A673 (cell line): ENCODE measurements at regions not wholly inside any gene's neighbourhood (a gene's known extent, or its start where the extent isn't known, plus 50 kb on each side); places are given as distances from the start of the nearest gene placed in this dataset.

Source experiments
- BruUV-seq: library from RNA; stranded (reverse); fragments of 400-500 nt; replicated peaks from 2 replicates; lab custom pipeline; 2021; lab: Mats Ljungman, UMichigan
- CTCF ChIA-PET: fragments of 300-600 bp; sonication (Branson Sonifier 250); formaldehyde crosslinking; loops from one replicate; lab custom pipeline; 2022; ENCODE audit warnings: antibody characterized with exemption; lab: Charles Lee
- POLR2A ChIA-PET: fragments of 300-600 bp; sonication (Branson Sonifier 250); formaldehyde crosslinking; loops from one replicate; lab custom pipeline; 2022; ENCODE audit warnings: antibody characterized with exemption; ENCODE audit not compliant: low non-redundant PET; lab: Charles Lee
- DNase-seq: peaks from one replicate; pipeline ENCODE4 v3.0.0-alpha.2; 2015; ENCODE audit warnings: low spot score
- H3K27ac ChIP-seq: fragments of 200-600 bp; sonication (generic); 2 replicates; pipeline ENCODE4 v1.5.1; 2016; ENCODE audit warnings: mixed run types, low read depth, mild to moderate bottlenecking, mixed read lengths, antibody characterized with exemption, low read length; ENCODE audit not compliant: poor library complexity, severe bottlenecking
- H3K27me3 ChIP-seq: fragments of 200-600 bp; sonication (generic); replicated peaks from 2 replicates; pipeline ENCODE4 v1.6.1; 2017; ENCODE audit warnings: mixed run types, low read depth, mild to moderate bottlenecking, mixed read lengths, antibody characterized with exemption, low read length; ENCODE audit not compliant: insufficient read depth, poor library complexity
- H3K36me3 ChIP-seq: fragments of 200-600 bp; sonication (generic); 2 replicates; pipeline ENCODE4 v1.6.1; 2016; ENCODE audit warnings: mixed run types, mild to moderate bottlenecking, mixed read lengths, antibody characterized with exemption, low read length; ENCODE audit not compliant: insufficient read depth, poor library complexity, severe bottlenecking
- H3K4me1 ChIP-seq: fragments of 200-600 bp; sonication (generic); 2 replicates; pipeline ENCODE4 v1.6.1; 2017; ENCODE audit warnings: mixed run types, mild to moderate bottlenecking, mixed read lengths, antibody characterized with exemption, low read length; ENCODE audit not compliant: insufficient read depth, poor library complexity, severe bottlenecking
- H3K4me3 ChIP-seq: fragments of 200-600 bp; sonication (generic); 2 replicates; pipeline ENCODE4 v1.5.1; 2016; ENCODE audit warnings: low read depth, mixed run types, mild to moderate bottlenecking, mixed read lengths, low read length; ENCODE audit not compliant: poor library complexity, severe bottlenecking
- H3K9me3 ChIP-seq: fragments of 200-600 bp; sonication (generic); 2 replicates; pipeline ENCODE4 v1.6.1; 2016; ENCODE audit warnings: mixed run types, low read depth, mild to moderate bottlenecking, mixed read lengths, antibody characterized with exemption, low read length; ENCODE audit not compliant: poor library complexity, severe bottlenecking
- EZH2 ChIP-seq: fragments of 200-600 bp; sonication (generic); IDR thresholded peaks from 2 replicates; pipeline ENCODE4 v1.6.1; 2017; ENCODE audit warnings: borderline replicate concordance, low read depth, mild to moderate bottlenecking, mixed read lengths, antibody characterized with exemption, low read length; ENCODE audit not compliant: poor library complexity, severe bottlenecking
- intact Hi-C: fragments of 100-400 bp; cut with micrococcal nuclease; formaldehyde crosslinking; loops from one replicate; pipeline ENCODE4 v1.10.0; 2022; ENCODE audit not compliant: unreplicated experiment
- TF ChIP-seq, protein P1 (sequence below): fragments of 300-800, 200-600 bp; sonication (generic); conservative IDR thresholded peaks from 2 replicates; pipeline ENCODE4 v1.5.1; 2017; ENCODE audit warnings: low read depth, mild to moderate bottlenecking, antibody characterized with exemption, low read length, moderate library complexity, mixed read lengths

- DNase-seq, result no peak
- Histone ChIP-seq H3K36me3 (no peaks in the 10 kb centered on the region), H3K27me3 (no peaks in the 10 kb centered on the region), H3K4me1 (peaks cover 29% of the 10 kb centered on the region), H3K9me3 (no peaks in the 10 kb centered on the region), H3K27ac (peak overlapping the region; percentile 88), H3K4me3 (peak overlapping the region; percentile 89)
- BruUV-seq, result TSS peak; percentile 92
- ChIA-PET POLR2A (interaction anchor here (0.5 to 0.7 kb wide), 2 partner anchors 165 to 351 kb away, joined by 5 to 6 read pairs; no protein-coding TSS in a partner anchor), CTCF (no interaction called here)
- intact Hi-C loops, result loop anchor here (5.0 to 10.0 kb wide), 2 partner anchors 381 to 804 kb away; no protein-coding TSS in a partner anchor
- TF ChIP-seq, protein P1, sequence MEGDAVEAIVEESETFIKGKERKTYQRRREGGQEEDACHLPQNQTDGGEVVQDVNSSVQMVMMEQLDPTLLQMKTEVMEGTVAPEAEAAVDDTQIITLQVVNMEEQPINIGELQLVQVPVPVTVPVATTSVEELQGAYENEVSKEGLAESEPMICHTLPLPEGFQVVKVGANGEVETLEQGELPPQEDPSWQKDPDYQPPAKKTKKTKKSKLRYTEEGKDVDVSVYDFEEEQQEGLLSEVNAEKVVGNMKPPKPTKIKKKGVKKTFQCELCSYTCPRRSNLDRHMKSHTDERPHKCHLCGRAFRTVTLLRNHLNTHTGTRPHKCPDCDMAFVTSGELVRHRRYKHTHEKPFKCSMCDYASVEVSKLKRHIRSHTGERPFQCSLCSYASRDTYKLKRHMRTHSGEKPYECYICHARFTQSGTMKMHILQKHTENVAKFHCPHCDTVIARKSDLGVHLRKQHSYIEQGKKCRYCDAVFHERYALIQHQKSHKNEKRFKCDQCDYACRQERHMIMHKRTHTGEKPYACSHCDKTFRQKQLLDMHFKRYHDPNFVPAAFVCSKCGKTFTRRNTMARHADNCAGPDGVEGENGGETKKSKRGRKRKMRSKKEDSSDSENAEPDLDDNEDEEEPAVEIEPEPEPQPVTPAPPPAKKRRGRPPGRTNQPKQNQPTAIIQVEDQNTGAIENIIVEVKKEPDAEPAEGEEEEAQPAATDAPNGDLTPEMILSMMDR, result no peak
- TF ChIP-seq EZH2, result no peak
Measured at GRCh38 chr1:65068202-65069010, 79.6 kb upstream of the AK4 start.

GRCh38 chr1:65069011-65069565, 78.9 kb upstream of the AK4 start:
- intact Hi-C loops, result loop anchor here (5.0 to 10.0 kb wide), 2 partner anchors 382 to 804 kb away; no protein-coding TSS in a partner anchor
- no peak for DNase-seq
- BruUV-seq, result no TSS peak
- no peaks in the 10 kb centered on the region for H3K9me3 ChIP-seq
- peak overlapping the region; percentile 89 for H3K4me3 ChIP-seq
- no peak for TF ChIP-seq EZH2
- TF ChIP-seq, protein P1, result no peak
- ChIA-PET POLR2A (interaction anchor here (0.5 to 0.7 kb wide), 2 partner anchors 164 to 351 kb away, joined by 5 to 6 read pairs; no protein-coding TSS in a partner anchor), CTCF (no interaction called here)
- H3K27ac ChIP-seq, result peak overlapping the region; percentile 88
- no peaks in the 10 kb centered on the region for H3K27me3 ChIP-seq
- no peaks in the 10 kb centered on the region for H3K36me3 ChIP-seq
- H3K4me1 ChIP-seq, result peaks cover 29% of the 10 kb centered on the region

GRCh38 chr1:65072845-65073244, 75.2 kb upstream of the AK4 start:
- intact Hi-C loops, result no loop called here
- no TSS peak for BruUV-seq
- Histone ChIP-seq H3K36me3 (no peaks in the 10 kb centered on the region), H3K27me3 (no peaks in the 10 kb centered on the region), H3K9me3 (no peaks in the 10 kb centered on the region), H3K4me3 (no peak overlapping the region), H3K4me1 (peaks cover 18% of the 10 kb centered on the region), H3K27ac (no peak overlapping the region)
- TF ChIP-seq, protein P1, result no peak
- TF ChIP-seq EZH2, result no peak
- ChIA-PET POLR2A (no interaction called here), CTCF (interaction anchor here (0.6 kb wide), 1 partner anchor 82 kb away, joined by 3 read pairs; no protein-coding TSS in a partner anchor)
- no peak for DNase-seq
